DND-41 (cell line): ENCODE measurements at regions not wholly inside any gene's neighbourhood (a gene's known extent, or its start where the extent isn't known, plus 50 kb on each side); places are given as distances from the start of the nearest gene placed in this dataset.

ENCODE experiments used
- EZH2 ChIP-seq: IDR thresholded peaks from 3 replicates; pipeline ENCODE4 v1.6.1; 2012; ENCODE audit warnings: borderline replicate concordance, low read depth, mild to moderate bottlenecking, moderate library complexity, low read length, inconsistent platforms; ENCODE audit not compliant: severe bottlenecking
- TF ChIP-seq, protein P1 (sequence below): IDR thresholded peaks from 2 replicates; pipeline ENCODE4 v1.5.1; 2012; ENCODE audit warnings: borderline replicate concordance, low read length, moderate library complexity, mild to moderate bottlenecking; ENCODE audit not compliant: poor library complexity, severe bottlenecking; ENCODE audit errors: extremely low read depth

DNA sequence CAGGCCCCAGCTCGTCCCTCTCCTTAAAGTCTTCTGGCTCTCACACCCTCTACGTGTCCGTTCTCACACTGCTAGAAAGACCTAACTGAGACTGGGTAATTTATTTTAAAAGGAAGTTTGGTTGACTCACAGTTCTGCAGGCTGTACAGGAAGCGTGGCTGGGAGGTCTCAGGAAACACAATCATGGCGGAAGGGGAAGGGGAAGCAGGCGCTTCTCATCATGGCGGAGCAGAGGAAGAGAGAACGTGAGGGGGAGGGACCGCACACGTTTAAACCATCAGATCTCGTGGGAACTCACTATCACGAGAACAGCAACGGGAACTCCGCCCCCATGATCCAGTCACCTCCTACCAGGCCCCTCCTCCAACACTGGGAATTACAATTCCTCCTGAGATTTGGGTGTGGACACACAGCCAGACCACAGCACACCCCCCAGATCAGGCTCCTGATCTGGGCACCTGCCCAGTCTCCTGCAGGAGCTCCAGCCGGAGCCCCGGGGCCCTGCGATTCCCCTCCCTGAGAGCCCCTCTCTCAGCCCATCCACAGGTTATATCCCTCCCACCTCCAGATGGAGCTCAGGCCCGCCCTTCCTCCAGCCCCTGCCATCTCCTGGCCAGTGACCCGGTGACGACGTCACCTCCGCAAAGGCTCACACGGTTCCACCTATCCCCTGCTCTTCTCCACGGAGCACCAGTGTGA, 170.2 kb downstream of the BRD1 start:
- TF ChIP-seq, protein P1, sequence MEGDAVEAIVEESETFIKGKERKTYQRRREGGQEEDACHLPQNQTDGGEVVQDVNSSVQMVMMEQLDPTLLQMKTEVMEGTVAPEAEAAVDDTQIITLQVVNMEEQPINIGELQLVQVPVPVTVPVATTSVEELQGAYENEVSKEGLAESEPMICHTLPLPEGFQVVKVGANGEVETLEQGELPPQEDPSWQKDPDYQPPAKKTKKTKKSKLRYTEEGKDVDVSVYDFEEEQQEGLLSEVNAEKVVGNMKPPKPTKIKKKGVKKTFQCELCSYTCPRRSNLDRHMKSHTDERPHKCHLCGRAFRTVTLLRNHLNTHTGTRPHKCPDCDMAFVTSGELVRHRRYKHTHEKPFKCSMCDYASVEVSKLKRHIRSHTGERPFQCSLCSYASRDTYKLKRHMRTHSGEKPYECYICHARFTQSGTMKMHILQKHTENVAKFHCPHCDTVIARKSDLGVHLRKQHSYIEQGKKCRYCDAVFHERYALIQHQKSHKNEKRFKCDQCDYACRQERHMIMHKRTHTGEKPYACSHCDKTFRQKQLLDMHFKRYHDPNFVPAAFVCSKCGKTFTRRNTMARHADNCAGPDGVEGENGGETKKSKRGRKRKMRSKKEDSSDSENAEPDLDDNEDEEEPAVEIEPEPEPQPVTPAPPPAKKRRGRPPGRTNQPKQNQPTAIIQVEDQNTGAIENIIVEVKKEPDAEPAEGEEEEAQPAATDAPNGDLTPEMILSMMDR: no peak
- no peak for TF ChIP-seq EZH2
